Coronary artery (tissue), 2 donors: ENCODE measurements at regions not wholly inside any gene's neighbourhood (a gene's known extent, or its start where the extent isn't known, plus 50 kb on each side); places are given as distances from the start of the nearest gene placed in this dataset.

ENCODE experiments used
- DNase-seq: peaks from one replicate; pipeline ENCODE4 v3.0.0-alpha.2; 2017; ENCODE audit warnings: low spot score
- H3K27ac ChIP-seq, 2 donors: fragments of 200-600 bp; sonication (generic); one replicate each; pipeline ENCODE4 v1.5.1; 2016 to 2019
- H3K4me3 ChIP-seq: fragments of 200-600 bp; sonication (generic); 2 replicates; pipeline ENCODE4 v1.5.1; 2016; ENCODE audit warnings: mild to moderate bottlenecking, moderate library complexity
- CTCF ChIP-seq: fragments of 200-600 bp; sonication (generic); IDR thresholded peaks from one replicate; pipeline ENCODE4 v1.5.1; 2019; ENCODE audit warnings: antibody characterized with exemption

GRCh38 chr15:62691008-62691407 is 351.5 kb upstream of the TPM1 start:
- no peak for DNase-seq
- Histone ChIP-seq H3K4me3 (no peak overlapping the region), H3K27ac (no peak overlapping the region)
- no peak for TF ChIP-seq CTCF

- Histone ChIP-seq H3K4me3 (no peak overlapping the region), H3K27ac (no peak overlapping the region)
- DNase-seq: no peak
- no peak for TF ChIP-seq CTCF
These were observed 344.9 kb upstream of the TPM1 start for GRCh38 chr15:62697636-62698035.

GRCh38 chr15:62698646-62699045 is 343.9 kb upstream of the TPM1 start:
- TF ChIP-seq CTCF: no peak
- H3K27ac ChIP-seq: no peak overlapping the region
- no peak for DNase-seq
- no peak overlapping the region for H3K4me3 ChIP-seq

GRCh38 chr15:62706317-62706716 is 336.2 kb upstream of the TPM1 start:
- no peak for TF ChIP-seq CTCF
- no peak for DNase-seq
- Histone ChIP-seq H3K27ac (no peak overlapping the region), H3K4me3 (no peak overlapping the region)

- Histone ChIP-seq H3K4me3 (no peak overlapping the region), H3K27ac (no peak overlapping the region)
- DNase-seq: no peak
- TF ChIP-seq CTCF: no peak
These were observed 334.1 kb upstream of the TPM1 start for GRCh38 chr15:62708470-62708869.

- no peak for DNase-seq
- H3K27ac ChIP-seq: no peak overlapping the region
- no peak for TF ChIP-seq CTCF
- no peak overlapping the region for H3K4me3 ChIP-seq
These were observed 333.3 kb upstream of the TPM1 start for GRCh38 chr15:62709261-62709660.

- Histone ChIP-seq H3K27ac (no peak overlapping the region), H3K4me3 (no peak overlapping the region)
- DNase-seq: no peak
- TF ChIP-seq CTCF: no peak
These were observed 330.7 kb upstream of the TPM1 start for GRCh38 chr15:62711691-62712454.
